GM12878 (cell line): ENCODE measurements at regions not wholly inside any gene's neighbourhood (a gene's known extent, or its start where the extent isn't known, plus 50 kb on each side); places are given as distances from the start of the nearest gene placed in this dataset.

ENCODE experiments used
- BHLHE40 ChIP-seq, 2 experiments: fragments of 450-650 bp in 1 of 2; IDR thresholded peaks; 2 replicates each; pipeline ENCODE4 v1.6.1; 2011 to 2017; ENCODE audit warnings: low read depth in 2 of 2, borderline replicate concordance in 1 of 2, improper control_type of control experiment in 1 of 2, low read length in 1 of 2, mild to moderate bottlenecking in 1 of 2
- POLR2A ChIP-seq: IDR thresholded peaks from 2 replicates; pipeline ENCODE4 v1.6.1; 2011; ENCODE audit warnings: low read depth, mild to moderate bottlenecking, low read length
- ZNF274 ChIP-seq: IDR thresholded peaks from one replicate; pipeline ENCODE4 v1.8.0; 2011; ENCODE audit not compliant: insufficient read length, insufficient read depth
- TF ChIP-seq, protein P1 (sequence below), 3 experiments: IDR thresholded peaks in 2 of 3; conservative IDR thresholded peaks in 1 of 3; 2 replicates each; pipeline ENCODE4 v1.5.1; 2011; ENCODE audit warnings: low read depth in 3 of 3, low read length in 3 of 3, mild to moderate bottlenecking in 3 of 3, control low read depth in 2 of 3, moderate library complexity in 2 of 3, inconsistent platforms in 1 of 3, mixed read lengths in 1 of 3; ENCODE audit not compliant: control insufficient read depth in 2 of 3, insufficient read depth in 1 of 3; ENCODE audit errors: extremely low read depth in 1 of 3

GRCh38 chr5:104024538-104024937 is 461.9 kb upstream of the NUDT12 start:
- TF ChIP-seq, protein P1, sequence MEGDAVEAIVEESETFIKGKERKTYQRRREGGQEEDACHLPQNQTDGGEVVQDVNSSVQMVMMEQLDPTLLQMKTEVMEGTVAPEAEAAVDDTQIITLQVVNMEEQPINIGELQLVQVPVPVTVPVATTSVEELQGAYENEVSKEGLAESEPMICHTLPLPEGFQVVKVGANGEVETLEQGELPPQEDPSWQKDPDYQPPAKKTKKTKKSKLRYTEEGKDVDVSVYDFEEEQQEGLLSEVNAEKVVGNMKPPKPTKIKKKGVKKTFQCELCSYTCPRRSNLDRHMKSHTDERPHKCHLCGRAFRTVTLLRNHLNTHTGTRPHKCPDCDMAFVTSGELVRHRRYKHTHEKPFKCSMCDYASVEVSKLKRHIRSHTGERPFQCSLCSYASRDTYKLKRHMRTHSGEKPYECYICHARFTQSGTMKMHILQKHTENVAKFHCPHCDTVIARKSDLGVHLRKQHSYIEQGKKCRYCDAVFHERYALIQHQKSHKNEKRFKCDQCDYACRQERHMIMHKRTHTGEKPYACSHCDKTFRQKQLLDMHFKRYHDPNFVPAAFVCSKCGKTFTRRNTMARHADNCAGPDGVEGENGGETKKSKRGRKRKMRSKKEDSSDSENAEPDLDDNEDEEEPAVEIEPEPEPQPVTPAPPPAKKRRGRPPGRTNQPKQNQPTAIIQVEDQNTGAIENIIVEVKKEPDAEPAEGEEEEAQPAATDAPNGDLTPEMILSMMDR (IDR thresholded peaks at IDR 0.05 in 2 of 3, conservative IDR thresholded peaks at IDR 0.05 in 1 of 3; ENCODE audit: control insufficient read depth in 2 of 3, extremely low read depth in 1 of 3, insufficient read depth in 1 of 3, low read depth in 3 of 3, low read length in 3 of 3): no peak
- TF ChIP-seq ZNF274: no peak
- TF ChIP-seq BHLHE40 (IDR thresholded peaks at IDR 0.05; ENCODE audit: borderline replicate concordance in 1 of 2, low read depth in 2 of 2, low read length in 1 of 2): no peak
- TF ChIP-seq POLR2A: no peak
